HG02943 (cell line): ENCODE measurements at regions not wholly inside any gene's neighbourhood (a gene's known extent, or its start where the extent isn't known, plus 50 kb on each side); places are given as distances from the start of the nearest gene placed in this dataset.
A peak's percentile ranks its signal among the peaks of the same experiment; 100 is the strongest.

Experiments
- ATAC-seq: cut with Tn5 transposase; IDR thresholded peaks from one replicate; pipeline ENCODE4 v1.9.1; 2021; ENCODE audit warnings: mild to moderate bottlenecking, low read depth, moderate library complexity; ENCODE audit not compliant: unreplicated experiment

DNA sequence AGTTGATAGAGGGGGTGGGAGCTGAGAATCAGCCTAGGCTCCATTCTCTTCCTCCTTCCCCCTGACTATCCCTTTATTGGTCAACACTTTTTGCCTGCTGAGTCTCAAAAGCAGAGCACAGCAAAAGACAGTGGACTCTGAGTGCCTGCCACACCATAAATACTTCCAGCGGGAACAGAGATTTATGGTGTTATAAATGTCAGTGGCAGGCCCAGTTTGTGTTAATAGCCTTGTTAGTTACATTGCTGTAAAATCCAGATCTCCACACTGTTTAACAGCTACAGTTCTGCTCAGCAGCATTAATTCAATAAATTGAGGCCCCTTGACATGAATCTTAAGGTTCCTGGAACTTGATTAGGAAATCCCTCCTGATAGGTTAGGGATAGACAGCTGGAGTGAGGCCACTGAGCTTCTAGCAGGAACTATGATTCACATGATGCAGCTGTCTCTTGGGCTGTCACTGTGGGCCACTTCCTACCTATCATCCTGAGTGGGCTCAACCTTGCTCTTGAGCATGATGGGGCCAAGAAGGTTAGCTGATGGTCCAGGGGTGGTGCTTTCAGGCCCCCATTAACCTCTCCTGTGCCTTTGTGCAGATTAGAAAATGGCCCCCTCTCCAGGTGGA, 295.2 kb upstream of the SRRM4 start:
- ATAC-seq, result no peak

GRCh38 chr12:118689793-118690192, 291.5 kb upstream of the SRRM4 start:
- no peak for ATAC-seq

GRCh38 chr12:118690506-118690905, 290.8 kb upstream of the SRRM4 start:
- ATAC-seq, result no peak

- no peak for ATAC-seq
Measured at GRCh38 chr12:118694128-118694775, 287.1 kb upstream of the SRRM4 start.

DNA sequence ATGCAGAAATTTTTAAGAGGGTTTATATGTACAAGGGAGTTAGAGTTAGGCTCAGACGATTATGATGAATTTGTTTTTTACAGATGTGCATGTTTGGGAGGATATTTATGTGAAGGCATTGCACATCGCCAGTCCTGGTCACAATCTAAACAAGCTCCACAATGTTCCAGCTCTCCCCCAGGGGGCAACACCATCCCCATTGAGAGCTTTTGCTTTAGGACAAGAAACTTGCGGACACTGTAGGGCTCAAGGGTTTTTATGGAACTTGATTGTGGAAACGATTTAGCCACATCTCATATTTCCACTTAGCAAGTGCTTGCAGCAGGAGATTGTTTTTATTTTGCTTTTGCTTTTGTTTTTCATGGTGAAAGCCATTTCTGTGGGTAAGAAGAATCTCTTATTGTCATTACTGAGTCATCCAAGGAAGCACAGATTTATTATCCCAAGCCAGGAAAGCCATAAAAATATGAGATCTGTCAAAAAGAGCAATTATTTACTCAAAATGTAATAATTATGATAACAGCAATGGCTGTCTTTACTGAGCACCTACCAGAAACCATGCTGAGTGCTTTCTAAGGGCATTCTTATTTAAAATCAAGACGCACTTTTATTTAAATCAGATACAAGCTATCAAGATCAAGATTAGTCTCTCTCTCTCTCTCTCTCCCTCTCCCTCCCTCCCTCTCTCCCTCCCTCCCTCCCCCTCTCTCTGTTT, 276.7 kb upstream of the SRRM4 start:
- no peak for ATAC-seq

- no peak for ATAC-seq
Measured at GRCh38 chr12:118706437-118706836, 274.9 kb upstream of the SRRM4 start.

DNA sequence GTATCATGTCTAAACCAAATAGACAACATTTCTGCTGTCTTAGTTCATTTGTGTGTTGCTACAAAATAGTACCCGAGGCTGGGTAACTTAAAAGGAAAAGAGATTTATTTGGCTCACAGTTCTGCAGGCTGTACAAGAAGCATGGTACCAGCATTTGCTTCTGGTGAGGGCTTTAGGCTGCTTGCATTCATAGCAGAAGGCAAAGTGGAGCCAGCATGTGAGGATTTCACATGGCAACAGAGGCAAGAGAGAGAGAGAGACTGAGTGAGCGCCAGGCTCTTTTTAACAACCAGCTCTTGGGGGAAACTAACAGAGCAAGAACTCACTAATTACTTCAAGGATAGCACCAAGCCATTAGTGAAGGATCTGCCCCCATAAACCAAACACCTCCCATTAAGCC, 271.4 kb upstream of the SRRM4 start:
- ATAC-seq, result no peak

- no peak for ATAC-seq
Measured at GRCh38 chr12:118711185-118711584, 270.2 kb upstream of the SRRM4 start.

GRCh38 chr12:118714051-118714460, 267.3 kb upstream of the SRRM4 start:
- peak; percentile 55 for ATAC-seq

GRCh38 chr12:118714500-118714899, 266.8 kb upstream of the SRRM4 start:
- ATAC-seq, result no peak

DNA sequence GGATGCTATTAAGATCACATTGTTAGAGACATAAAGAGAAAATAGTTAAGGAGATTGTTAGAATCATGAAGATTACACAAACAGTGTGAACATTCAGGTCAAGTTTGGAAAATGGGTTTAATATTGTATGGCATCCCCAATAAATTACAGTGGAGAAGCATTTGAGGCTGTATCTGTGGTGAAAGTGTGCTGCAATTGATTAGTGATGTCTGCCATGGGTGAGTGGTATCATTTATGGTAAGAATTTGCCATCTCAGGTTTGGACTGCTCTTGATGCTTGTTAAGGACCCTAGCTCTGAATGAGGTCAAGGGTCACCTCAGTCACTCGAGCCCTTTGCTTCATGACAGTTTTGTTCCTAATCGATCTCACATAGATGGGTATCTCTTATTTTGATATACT, 265.7 kb upstream of the SRRM4 start:
- no peak for ATAC-seq

GRCh38 chr12:118727196-118727978, 254.0 kb upstream of the SRRM4 start:
- ATAC-seq, result no peak

DNA sequence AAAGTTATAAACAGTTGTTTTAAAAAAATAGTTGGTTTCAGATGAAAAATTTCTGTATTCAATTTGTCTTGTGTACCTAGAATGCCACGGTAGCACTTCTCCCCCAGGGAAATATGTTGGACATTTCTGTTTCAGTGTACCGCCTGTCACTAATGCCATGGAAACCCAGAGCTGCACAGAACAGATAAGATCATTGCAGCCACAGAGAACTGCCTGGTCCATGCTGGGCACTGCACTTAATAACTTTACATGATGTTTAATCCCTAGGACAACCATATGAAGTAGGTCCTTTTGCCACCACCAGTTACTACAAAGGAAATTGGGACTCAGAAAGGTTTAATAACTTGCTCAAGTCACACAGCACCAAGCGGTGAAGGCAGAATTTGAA, 253.4 kb upstream of the SRRM4 start:
- no peak for ATAC-seq

- no peak for ATAC-seq
Measured at GRCh38 chr12:118734266-118734665, 247.1 kb upstream of the SRRM4 start.

DNA sequence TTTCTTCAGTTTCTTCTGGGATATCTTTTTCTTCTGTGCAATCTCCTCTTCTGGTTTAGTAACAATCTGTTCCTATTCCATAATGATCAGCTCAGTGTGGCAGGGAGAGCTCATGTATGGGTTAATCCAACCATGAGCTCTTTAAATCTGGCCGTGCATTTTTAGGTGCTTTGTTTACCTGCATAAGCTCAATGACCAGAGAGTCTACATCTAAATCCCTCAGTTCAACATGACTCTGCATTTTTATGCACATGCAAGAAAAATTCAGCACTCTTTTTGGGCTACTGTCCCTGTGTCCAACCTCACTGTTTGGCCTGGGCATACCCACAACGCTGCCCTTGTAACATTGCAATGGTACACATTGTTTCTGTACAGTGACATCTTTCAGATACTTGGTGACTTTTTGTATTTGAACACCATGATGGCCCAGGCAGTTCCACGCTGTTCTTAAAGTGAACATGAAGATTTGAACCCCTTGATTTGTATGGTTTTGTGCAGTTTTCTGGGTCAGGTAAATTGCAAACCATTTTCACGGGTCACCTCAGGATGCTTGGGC, 243.3 kb upstream of the SRRM4 start:
- ATAC-seq, result no peak

DNA sequence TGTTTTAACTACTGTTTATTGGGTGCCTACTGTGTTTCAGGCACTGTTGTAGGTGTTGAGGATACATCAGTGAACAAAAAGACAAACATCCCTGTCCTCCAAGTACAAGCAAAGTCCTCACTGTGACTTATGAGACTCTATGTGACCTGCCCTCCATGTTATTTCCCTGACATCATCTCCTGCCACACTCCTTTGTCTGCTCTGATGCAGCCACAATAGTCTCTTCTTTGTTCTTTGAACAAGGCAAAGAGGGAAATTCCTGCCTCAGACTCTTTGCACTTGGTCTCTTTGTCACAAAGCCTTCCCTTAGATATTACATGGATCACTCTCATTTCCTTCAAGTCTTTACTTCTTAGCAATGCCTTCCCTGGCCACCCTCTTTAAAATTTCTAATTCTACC, 240.1 kb upstream of the SRRM4 start:
- ATAC-seq, result no peak

DNA sequence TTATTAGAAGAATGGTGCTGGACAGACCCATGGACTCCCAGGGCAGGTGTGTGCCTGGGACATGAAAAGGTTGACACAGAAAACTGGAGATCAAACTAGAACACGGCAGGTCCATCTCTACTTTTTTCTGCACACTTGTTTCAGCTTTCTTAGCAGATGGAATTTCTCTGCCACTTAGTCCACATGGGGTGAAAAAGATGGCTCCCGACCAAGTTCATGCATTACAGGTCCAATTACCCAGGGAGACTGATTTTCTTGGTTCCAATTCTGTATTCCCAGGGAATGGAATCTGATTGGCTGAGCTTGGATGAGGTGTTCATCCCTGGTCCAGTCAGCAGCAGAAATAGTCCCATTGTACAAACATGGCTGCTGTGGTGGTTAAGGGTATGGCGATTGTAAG, 238.9 kb upstream of the SRRM4 start:
- no peak for ATAC-seq

- no peak for ATAC-seq
Measured at GRCh38 chr12:118743896-118744700, 237.2 kb upstream of the SRRM4 start.

- no peak for ATAC-seq
Measured at GRCh38 chr12:118746176-118746575, 235.2 kb upstream of the SRRM4 start.

- ATAC-seq, result no peak
Measured at GRCh38 chr12:118746960-118747359, 234.4 kb upstream of the SRRM4 start.
